Transverse colon (tissue), 4 donors: ENCODE measurements at regions not wholly inside any gene's neighbourhood (a gene's known extent, or its start where the extent isn't known, plus 50 kb on each side); places are given as distances from the start of the nearest gene placed in this dataset.

Experiments
- DNase-seq: peaks from one replicate; pipeline ENCODE4 v3.0.0-alpha.2; 2019
- H3K27ac ChIP-seq, 4 donors: fragments of 200-600 bp; sonication (generic); 2 replicates each; pipeline ENCODE4 v1.5.1; 2016 to 2018; ENCODE audit warnings: inconsistent platforms in 4 of 4
- H3K27me3 ChIP-seq: fragments of 200-600 bp; sonication (generic); 2 replicates; pipeline ENCODE4 v1.5.1; 2017; ENCODE audit warnings: inconsistent platforms
- H3K36me3 ChIP-seq, 4 donors: fragments of 200-600 bp; sonication (generic); 2 replicates each; pipeline ENCODE4 v1.5.1; 2017 to 2019; ENCODE audit warnings: inconsistent platforms in 4 of 4
- H3K4me1 ChIP-seq, 4 donors: fragments of 200-600 bp; sonication (generic); 2 replicates each; pipeline ENCODE4 v1.5.1; 2017 to 2020; ENCODE audit warnings: inconsistent platforms in 4 of 4
- H3K4me3 ChIP-seq, 4 donors: fragments of 200-600 bp; sonication (generic); 1 replicate in 1 of 4; 2 replicates in 3 of 4; pipeline versions ENCODE4 v1.5.1 to v1.6.1; 2017 to 2019; ENCODE audit warnings: inconsistent platforms in 4 of 4
- H3K9me3 ChIP-seq, 2 donors: fragments of 200-600 bp; sonication (generic); 2 replicates each; pipeline ENCODE4 v1.5.1; 2017 to 2019; ENCODE audit warnings: inconsistent platforms in 2 of 2
- EP300 ChIP-seq: sonication (generic); formaldehyde crosslinking; IDR thresholded peaks from one replicate; pipeline ENCODE4 v1.6.1; 2017; ENCODE audit warnings: antibody characterized with exemption, low read depth
- POLR2A ChIP-seq: fragments of 450-650 bp; IDR thresholded peaks from one replicate; pipeline ENCODE4 v1.6.1; 2016; ENCODE audit warnings: antibody characterized with exemption, mild to moderate bottlenecking, moderate library complexity
- POLR2AphosphoS5 ChIP-seq, 3 donors: sonication (generic); formaldehyde crosslinking; IDR thresholded peaks; one replicate each; pipeline ENCODE4 v1.6.1; 2016; ENCODE audit warnings: antibody characterized with exemption in 3 of 3
- WGBS, 2 donors: methylation state at CpG; one replicate each; pipeline ENCODE4 v1.1.5; 2018; ENCODE audit warnings: low coverage in 1 of 2; 5-methylcytosine and 5-hydroxymethylcytosine counted together
- in situ Hi-C, 4 donors: fragments of 200-750 bp; cut with MboI; loops; one replicate each; pipeline versions ENCODE4 v1.15.0 to v1.15.1; 2017; ENCODE audit warnings: low sequenced_read_pairs in 3 of 4, low pct_ligation_motif_present in 1 of 4, low pct_unique_long_range_greater_than_20kb in 1 of 4
- intact Hi-C: fragments of 100-400 bp; cut with DNase I; formaldehyde crosslinking; loops from one replicate; pipeline ENCODE4 v1.15.1; 2023; ENCODE audit warnings: low total_unique reads
- TF ChIP-seq, protein P1 (sequence below), 5 experiments: fragments of 200-600 bp in 3 of 5; fragments of 450-650 bp in 2 of 5; sonication (generic) in 3 of 5; IDR thresholded peaks; 1 replicate in 2 of 5; 2 replicates in 3 of 5; pipeline ENCODE4 v1.5.1; 2016 to 2017; ENCODE audit warnings: antibody characterized with exemption in 5 of 5, inconsistent platforms in 3 of 5, mild to moderate bottlenecking in 2 of 5, moderate library complexity in 1 of 5

- no peaks in the 10 kb centered on the region for H3K27me3 ChIP-seq
- no peak for DNase-seq
- in situ Hi-C loops, result no loop called here
- H3K4me3 ChIP-seq, result no peak overlapping the region
- 65% methylated on average over 3 of the region's 3 CpGs; no CpG with 5 or more reads in 1 of the 2 donors for WGBS, 2 donors
- no peak overlapping the region for H3K27ac ChIP-seq
- intact Hi-C loops, result no loop called here
- no peaks in the 10 kb centered on the region for H3K4me1 ChIP-seq
- H3K36me3 ChIP-seq, result no peaks in the 10 kb centered on the region
- TF ChIP-seq POLR2AphosphoS5 (IDR thresholded peaks at IDR 0.05), result no peak
- TF ChIP-seq, protein P1, sequence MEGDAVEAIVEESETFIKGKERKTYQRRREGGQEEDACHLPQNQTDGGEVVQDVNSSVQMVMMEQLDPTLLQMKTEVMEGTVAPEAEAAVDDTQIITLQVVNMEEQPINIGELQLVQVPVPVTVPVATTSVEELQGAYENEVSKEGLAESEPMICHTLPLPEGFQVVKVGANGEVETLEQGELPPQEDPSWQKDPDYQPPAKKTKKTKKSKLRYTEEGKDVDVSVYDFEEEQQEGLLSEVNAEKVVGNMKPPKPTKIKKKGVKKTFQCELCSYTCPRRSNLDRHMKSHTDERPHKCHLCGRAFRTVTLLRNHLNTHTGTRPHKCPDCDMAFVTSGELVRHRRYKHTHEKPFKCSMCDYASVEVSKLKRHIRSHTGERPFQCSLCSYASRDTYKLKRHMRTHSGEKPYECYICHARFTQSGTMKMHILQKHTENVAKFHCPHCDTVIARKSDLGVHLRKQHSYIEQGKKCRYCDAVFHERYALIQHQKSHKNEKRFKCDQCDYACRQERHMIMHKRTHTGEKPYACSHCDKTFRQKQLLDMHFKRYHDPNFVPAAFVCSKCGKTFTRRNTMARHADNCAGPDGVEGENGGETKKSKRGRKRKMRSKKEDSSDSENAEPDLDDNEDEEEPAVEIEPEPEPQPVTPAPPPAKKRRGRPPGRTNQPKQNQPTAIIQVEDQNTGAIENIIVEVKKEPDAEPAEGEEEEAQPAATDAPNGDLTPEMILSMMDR (IDR thresholded peaks at IDR 0.05), result no peak
- TF ChIP-seq EP300, result no peak
- TF ChIP-seq POLR2A, result no peak
- no peaks in the 10 kb centered on the region for H3K9me3 ChIP-seq
These were observed 65.8 kb upstream of the PRPS1 start for GRCh38 chrX:107562482-107562881.

DNA sequence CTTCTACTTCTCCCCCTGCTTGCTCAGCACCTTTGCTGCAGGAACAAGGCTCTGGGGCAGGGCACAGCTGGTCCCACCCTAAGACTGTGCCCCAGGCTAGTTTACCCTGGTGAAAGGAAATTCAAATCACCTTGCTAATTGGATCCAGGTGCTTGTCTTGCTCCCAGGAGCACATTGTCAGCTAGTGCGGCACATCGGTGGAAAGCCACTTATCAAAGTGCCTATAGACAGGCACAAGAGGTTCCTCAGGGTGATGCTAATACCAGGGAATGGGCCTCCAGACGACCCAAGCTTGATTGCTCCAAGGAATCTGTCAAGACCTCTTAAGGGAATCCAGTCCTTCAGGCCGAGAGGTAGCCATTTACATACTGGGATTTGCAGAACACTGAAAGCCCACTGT lies 64.5 kb upstream of the PRPS1 start:
- in situ Hi-C loops, result no loop called here
- H3K27ac ChIP-seq, result no peak overlapping the region
- 73% methylated on average over 4 of the region's 4 CpGs; no CpG with 5 or more reads in 1 of the 2 donors for WGBS, 2 donors
- TF ChIP-seq EP300 (no peak), POLR2A (no peak)
- no peak overlapping the region for H3K4me3 ChIP-seq
- intact Hi-C loops, result no loop called here
- H3K9me3 ChIP-seq, result no peaks in the 10 kb centered on the region
- no peaks in the 10 kb centered on the region for H3K36me3 ChIP-seq
- no peak for DNase-seq
- H3K27me3 ChIP-seq, result no peaks in the 10 kb centered on the region
- H3K4me1 ChIP-seq, result no peaks in the 10 kb centered on the region

- Histone ChIP-seq H3K9me3 (no peaks in the 10 kb centered on the region), H3K4me1 (no peaks in the 10 kb centered on the region), H3K27me3 (no peaks in the 10 kb centered on the region), H3K36me3 (no peaks in the 10 kb centered on the region), H3K4me3 (no peak overlapping the region), H3K27ac (no peak overlapping the region)
- in situ Hi-C loops (no loop called here), intact Hi-C loops (no loop called here)
- no peak for DNase-seq
- 89% methylated on average over 3 of the region's 3 CpGs; no CpG with 5 or more reads in 1 of the 2 donors for WGBS, 2 donors
- TF ChIP-seq POLR2A (no peak), EP300 (no peak), POLR2AphosphoS5 (IDR thresholded peaks at IDR 0.05) (no peak)
- TF ChIP-seq, protein P1 (IDR thresholded peaks at IDR 0.05), result no peak
These were observed 63.3 kb upstream of the PRPS1 start for GRCh38 chrX:107565015-107565414.

- no peak overlapping the region for H3K4me3 ChIP-seq
- no peaks in the 10 kb centered on the region for H3K27me3 ChIP-seq
- no peaks in the 10 kb centered on the region for H3K4me1 ChIP-seq
- WGBS, 2 donors, result 68% methylated on average over 7 of the region's 7 CpGs; no CpG with 5 or more reads in 1 of the 2 donors
- in situ Hi-C loops, result no loop called here
- no peak for DNase-seq
- no peaks in the 10 kb centered on the region for H3K36me3 ChIP-seq
- no peak overlapping the region for H3K27ac ChIP-seq
- TF ChIP-seq, protein P1 (IDR thresholded peaks at IDR 0.05), result no peak
- TF ChIP-seq POLR2A (no peak), POLR2AphosphoS5 (IDR thresholded peaks at IDR 0.05) (no peak), EP300 (no peak)
- intact Hi-C loops, result no loop called here
- no peaks in the 10 kb centered on the region for H3K9me3 ChIP-seq
These were observed 62.2 kb upstream of the PRPS1 start for GRCh38 chrX:107565931-107566603.
